Activated CD4-positive, CD25-positive, alpha-beta regulatory T cell (primary cell): ENCODE measurements at regions not wholly inside any gene's neighbourhood (a gene's known extent, or its start where the extent isn't known, plus 50 kb on each side); places are given as distances from the start of the nearest gene placed in this dataset.
"Not testable (repeated sequence)": the region's sequence is repeated elsewhere in the genome, so short reads cannot be mapped to it uniquely, and the experiment has no call there.

Experiments used
- DNase-seq, 4 experiments: peaks; one replicate each; lab custom pipeline; 2025; lab: John Stamatoyannopoulos, UW

GRCh38 chr22:48819961-48820360, 1007.7 kb downstream of the BRD1 start:
- DNase-seq = no peak

- DNase-seq = no peak
Measured at GRCh38 chr22:48819232-48819631, 1008.4 kb downstream of the BRD1 start.

DNA sequence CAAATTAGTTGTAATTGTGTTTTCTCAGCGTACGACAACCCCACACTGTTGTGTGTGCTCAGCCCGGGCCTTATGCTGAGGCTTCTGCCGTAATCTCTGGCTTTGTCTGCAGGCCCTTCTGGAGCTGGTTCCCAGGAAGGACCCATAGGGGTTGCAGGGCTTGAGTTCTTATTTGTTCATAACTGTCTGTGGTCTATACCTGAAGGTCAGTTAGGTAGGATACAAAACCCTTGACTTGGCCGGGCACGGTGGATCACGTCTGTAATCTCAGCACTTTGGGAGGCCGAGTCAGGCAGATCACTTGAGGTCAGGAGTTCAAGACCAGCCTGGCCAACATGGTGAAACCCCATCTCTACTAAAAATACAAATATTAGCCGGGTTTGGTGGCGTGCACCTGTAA, 1010.2 kb downstream of the BRD1 start:
- DNase-seq = not testable (repeated sequence)

DNA sequence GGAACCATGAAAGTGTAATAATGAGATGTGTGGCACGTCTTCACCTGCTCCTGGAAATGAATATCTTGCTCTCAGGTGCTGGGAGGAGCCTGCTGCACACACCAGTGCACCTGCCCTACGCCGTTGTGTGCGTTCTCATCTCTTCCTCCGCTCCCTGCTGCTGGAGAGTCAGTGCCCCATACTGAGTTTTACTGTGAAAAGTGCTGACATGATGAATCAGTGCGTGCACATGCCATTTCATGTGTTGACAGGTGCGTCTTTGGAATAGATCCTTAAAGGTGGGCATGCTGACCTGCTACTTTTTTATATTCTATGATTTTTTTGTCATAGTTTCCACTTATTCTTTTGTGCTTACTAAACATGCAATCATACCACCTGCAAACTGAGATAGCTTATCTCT, 1015.8 kb downstream of the BRD1 start:
- no peak for DNase-seq

GRCh38 chr22:48808038-48808960, 1019.4 kb downstream of the BRD1 start:
- DNase-seq = no peak

DNA sequence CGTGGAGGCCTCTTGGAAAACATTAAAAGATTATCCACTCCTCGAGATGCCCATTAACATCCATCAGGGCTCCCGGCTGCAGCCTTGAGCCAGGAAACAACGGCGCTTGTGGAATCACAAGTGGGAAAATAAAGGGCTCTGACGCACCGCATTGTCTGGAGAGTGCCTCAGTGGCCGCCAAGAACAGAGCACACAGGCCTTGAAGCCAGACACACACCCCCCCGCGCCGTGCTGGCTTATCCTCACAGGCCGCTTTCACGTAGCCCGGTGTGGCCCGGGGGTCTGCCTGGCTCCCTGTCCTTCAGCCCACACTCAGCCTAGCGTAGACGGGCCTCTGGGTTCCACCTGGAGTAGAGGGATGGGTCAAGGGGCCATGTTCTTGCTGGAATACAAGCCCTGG, 1020.5 kb downstream of the BRD1 start:
- no peak for DNase-seq

DNA sequence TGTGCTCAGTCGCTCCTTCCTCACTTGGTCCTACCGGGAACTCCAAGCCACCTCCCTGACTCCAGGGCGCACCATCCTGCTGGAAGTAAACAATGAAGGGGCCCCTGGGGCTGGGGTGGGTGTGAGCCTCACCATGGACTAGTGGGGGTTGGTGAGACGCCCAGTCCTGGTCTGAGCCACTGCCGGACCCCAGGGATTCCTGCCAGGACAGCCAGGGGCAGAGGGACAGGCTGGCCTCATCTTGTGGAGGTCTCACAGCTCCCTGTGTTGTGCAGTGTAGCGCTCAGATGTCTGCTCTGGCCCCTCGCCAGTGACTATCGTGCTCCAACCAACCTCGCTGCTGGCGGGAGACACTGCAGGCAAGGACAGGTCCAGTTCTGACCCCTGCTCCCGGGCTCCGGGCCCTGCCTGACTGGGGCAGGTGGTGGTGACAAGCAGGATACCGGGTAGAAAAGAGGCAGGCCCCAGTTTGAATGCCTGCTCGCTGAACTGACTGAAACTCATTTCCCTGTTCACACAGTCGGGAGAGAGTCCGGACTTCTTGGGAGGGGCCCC, 1021.4 kb downstream of the BRD1 start:
- no peak for DNase-seq

- no peak for DNase-seq
Measured at GRCh38 chr22:48805516-48805915, 1022.2 kb downstream of the BRD1 start.

GRCh38 chr22:48804811-48805301, 1022.8 kb downstream of the BRD1 start:
- DNase-seq = no peak

GRCh38 chr22:48803948-48804810, 1023.5 kb downstream of the BRD1 start:
- DNase-seq = no peak

- no peak for DNase-seq
Measured at GRCh38 chr22:48803171-48803947, 1024.3 kb downstream of the BRD1 start.

- no peak for DNase-seq
Measured at GRCh38 chr22:48802576-48802975, 1025.1 kb downstream of the BRD1 start.

DNA sequence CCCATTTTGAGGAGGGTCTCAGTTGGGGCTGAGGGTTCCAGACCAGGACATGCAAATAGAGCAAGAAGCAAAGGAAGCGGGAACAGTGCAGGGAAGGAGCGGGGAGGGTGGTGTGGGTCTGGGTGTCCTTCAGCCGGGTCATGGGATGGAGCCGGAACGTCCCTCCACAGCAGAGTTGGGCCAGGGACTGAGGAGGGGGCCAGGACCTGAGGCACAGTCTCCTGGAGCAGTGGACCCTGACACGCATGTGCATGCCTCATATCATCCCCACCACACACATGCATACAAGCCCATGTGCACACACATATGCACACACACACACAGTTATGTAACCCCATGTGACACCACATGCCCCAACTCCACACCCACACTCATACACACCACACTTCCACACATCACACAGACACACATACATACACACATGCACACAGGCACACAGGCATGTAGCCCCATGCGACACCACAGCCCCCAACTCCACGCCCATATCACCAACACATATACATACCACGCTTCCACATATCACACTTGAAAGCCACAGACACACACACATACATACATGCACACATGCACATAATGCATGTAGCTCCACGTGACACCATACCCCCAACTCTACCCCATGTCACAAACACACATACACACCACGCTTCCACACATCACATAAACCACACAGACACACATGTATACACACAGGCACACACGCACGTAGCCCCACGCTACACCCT, 1026.6 kb downstream of the BRD1 start:
- no peak for DNase-seq

- DNase-seq = no peak
Measured at GRCh38 chr22:48800036-48800885, 1027.4 kb downstream of the BRD1 start.

- no peak for DNase-seq
Measured at GRCh38 chr22:48799227-48799970, 1028.3 kb downstream of the BRD1 start.

DNA sequence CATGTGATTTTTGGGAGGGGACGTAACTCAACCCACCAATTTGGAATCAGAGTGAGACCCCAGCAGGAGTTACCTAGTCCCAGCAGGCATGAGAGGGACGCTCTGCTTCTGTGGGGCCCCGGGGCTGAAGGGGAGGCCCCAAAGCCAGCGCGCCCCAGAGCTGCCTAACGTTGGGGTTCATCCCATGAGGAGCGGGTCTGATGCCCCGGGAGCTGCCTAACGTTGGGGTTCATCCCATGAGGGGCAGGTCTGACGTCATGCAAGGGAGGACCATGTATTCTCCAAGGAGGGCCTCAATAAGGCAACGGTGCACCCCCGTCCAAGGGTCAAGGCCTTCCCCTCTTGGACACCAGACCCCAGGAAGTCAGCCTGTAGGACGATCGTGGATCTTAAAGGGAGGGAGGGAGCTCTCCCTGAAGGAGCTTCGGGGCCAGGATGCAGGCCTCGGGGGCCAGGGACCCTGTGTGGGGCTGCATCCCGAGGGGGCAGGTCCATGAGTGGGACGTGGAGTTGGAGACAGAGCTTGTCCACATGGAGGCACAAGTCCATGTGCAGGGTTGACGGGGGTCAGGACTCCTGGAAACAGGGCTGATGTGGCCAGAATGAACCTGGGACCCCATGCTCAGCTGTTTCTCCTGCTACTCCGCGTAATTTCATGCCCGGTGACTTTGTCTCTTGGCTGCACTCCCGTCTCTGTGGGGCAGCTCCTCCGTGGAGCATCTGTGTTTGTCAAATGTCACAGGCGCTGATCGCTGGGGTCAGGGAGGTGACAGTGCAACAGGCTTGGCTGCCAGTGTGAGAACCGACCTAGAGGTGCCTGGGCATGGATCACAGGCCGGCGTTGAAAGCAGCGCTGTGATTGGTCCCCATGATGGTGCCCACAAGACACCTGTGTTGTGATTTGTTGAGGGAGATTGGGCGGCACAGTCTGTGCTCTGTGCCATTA, 1029.1 kb downstream of the BRD1 start:
- no peak for DNase-seq

- no peak for DNase-seq
Measured at GRCh38 chr22:48797731-48798130, 1029.9 kb downstream of the BRD1 start.
